Endothelial cell of umbilical vein (primary cell): ENCODE measurements at regions not wholly inside any gene's neighbourhood (a gene's known extent, or its start where the extent isn't known, plus 50 kb on each side); places are given as distances from the start of the nearest gene placed in this dataset.

Experiments used
- BruUV-seq: library from RNA; stranded (reverse); fragments of 400-500 nt; replicated peaks from 2 replicates; lab custom pipeline; 2021; lab: Mats Ljungman, UMichigan
- CTCF ChIA-PET: fragments of 300-600, 350-600 bp; sonication (Branson Sonifier 250); formaldehyde crosslinking; loops from one replicate; lab custom pipeline; 2021; ENCODE audit warnings: antibody characterized with exemption, inconsistent platforms; lab: Charles Lee
- POLR2A ChIA-PET: fragments of 300-600, 350-600 bp; sonication (Branson Sonifier 250); formaldehyde crosslinking; loops from one replicate; lab custom pipeline; 2021; ENCODE audit warnings: antibody characterized with exemption, inconsistent platforms; lab: Charles Lee
- DNase-seq: peaks from one replicate; pipeline ENCODE4 v3.0.0-alpha.2; 2011; ENCODE audit warnings: low read depth, low spot score
- FAIRE-seq: peaks from 2 replicates; lab custom pipeline; 2011; peaks lifted over from hg19 to GRCh38; lab: Jason Lieb, UNC
- H2AFZ ChIP-seq: 2 replicates; pipeline ENCODE4 v1.6.0; 2012; ENCODE audit warnings: low read depth, low read length, control low read depth, inconsistent platforms
- H3K27ac ChIP-seq: 2 replicates; pipeline ENCODE4 v1.5.1; 2011; ENCODE audit warnings: low read depth, mild to moderate bottlenecking, control low read depth, low read length, moderate library complexity; ENCODE audit not compliant: insufficient read depth
- H3K27me3 ChIP-seq, 2 experiments: 2 replicates each; pipeline versions ENCODE4 v1.6.0 to v1.6.1; 2011; ENCODE audit warnings: low read length in 2 of 2, mixed read lengths in 1 of 2; ENCODE audit not compliant: control insufficient read depth in 2 of 2, insufficient read depth in 2 of 2
- H3K36me3 ChIP-seq, 2 experiments: 2 replicates in 1 of 2; 3 replicates in 1 of 2; pipeline ENCODE4 v1.5.1; 2011; ENCODE audit warnings: low read length in 2 of 2, mild to moderate bottlenecking in 1 of 2, moderate library complexity in 1 of 2; ENCODE audit not compliant: control insufficient read depth in 2 of 2, insufficient read depth in 2 of 2; ENCODE audit errors: extremely low read depth in 1 of 2
- H3K4me1 ChIP-seq: 3 replicates; pipeline ENCODE4 v1.5.1; 2011; ENCODE audit warnings: mild to moderate bottlenecking, low read length; ENCODE audit not compliant: control insufficient read depth, insufficient read depth; ENCODE audit errors: extremely low read depth
- H3K4me2 ChIP-seq: 2 replicates; pipeline ENCODE4 v1.6.1; 2011; ENCODE audit warnings: low read length, control low read depth, mixed read lengths; ENCODE audit not compliant: insufficient read depth
- H3K4me3 ChIP-seq, 3 experiments: fragments of 200-600 bp in 1 of 3; sonication (generic), shearing (Covaris generic) in 1 of 3; replicated peaks in 1 of 3; 2 replicates each; pipeline ENCODE4 v1.5.1; 2011 to 2016; ENCODE audit warnings: control low read depth in 3 of 3, low read length in 3 of 3, mild to moderate bottlenecking in 2 of 3, inconsistent platforms in 1 of 3, low read depth in 1 of 3, moderate library complexity in 1 of 3; ENCODE audit not compliant: insufficient read depth in 1 of 3
- H3K79me2 ChIP-seq: 2 replicates; pipeline ENCODE4 v1.6.0; 2012; ENCODE audit warnings: low read length, inconsistent platforms; ENCODE audit not compliant: control insufficient read depth, insufficient read depth
- H3K9ac ChIP-seq: replicated peaks from 2 replicates; pipeline ENCODE3; 2011; ENCODE audit warnings: low read length, control low read depth; ENCODE audit not compliant: insufficient read depth; ENCODE audit errors: extremely low read depth
- H3K9me1 ChIP-seq: replicated peaks from 3 replicates; pipeline ENCODE4 v1.6.0; 2011; ENCODE audit warnings: mild to moderate bottlenecking, low read length; ENCODE audit not compliant: control insufficient read depth, insufficient read depth; ENCODE audit errors: extremely low read depth
- H3K9me3 ChIP-seq: replicated peaks from 2 replicates; pipeline ENCODE4 v1.5.1; 2012; ENCODE audit warnings: low read length, inconsistent platforms; ENCODE audit not compliant: control insufficient read depth, insufficient read depth
- H4K20me1 ChIP-seq: replicated peaks from 2 replicates; pipeline ENCODE3; 2011; ENCODE audit warnings: mild to moderate bottlenecking, low read length; ENCODE audit not compliant: control insufficient read depth, insufficient read depth; ENCODE audit errors: extremely low read depth
- CTCF ChIP-seq, 2 donors: IDR thresholded peaks; 1 replicate in 1 of 2; 2 replicates in 1 of 2; pipeline ENCODE4 v1.5.1; 2011; ENCODE audit warnings: low read length in 2 of 2, mild to moderate bottlenecking in 2 of 2, moderate library complexity in 2 of 2, control low read depth in 1 of 2, inconsistent platforms in 1 of 2, low read depth in 1 of 2; ENCODE audit not compliant: insufficient read depth in 1 of 2; ENCODE audit errors: extremely low read depth in 1 of 2
- EZH2 ChIP-seq: IDR thresholded peaks from 2 replicates; pipeline ENCODE4 v1.6.1; 2012; ENCODE audit warnings: borderline replicate concordance, low read depth, mild to moderate bottlenecking, moderate library complexity, low read length, inconsistent platforms; ENCODE audit not compliant: severe bottlenecking
- FOS ChIP-seq: IDR thresholded peaks from 2 replicates; pipeline ENCODE4 v1.6.1; 2011; ENCODE audit warnings: mild to moderate bottlenecking, low read length, moderate library complexity, borderline replicate concordance; ENCODE audit not compliant: insufficient read depth
- GATA2 ChIP-seq: IDR thresholded peaks from 2 replicates; pipeline ENCODE4 v1.7.0; 2011; ENCODE audit warnings: low read depth, mild to moderate bottlenecking, moderate library complexity, mixed read lengths, low read length; ENCODE audit not compliant: insufficient read length, insufficient read depth
- JUN ChIP-seq: IDR thresholded peaks from 2 replicates; pipeline ENCODE4 v1.6.1; 2011; ENCODE audit warnings: borderline replicate concordance, low read depth; ENCODE audit not compliant: insufficient read length, insufficient read depth
- MAX ChIP-seq: IDR thresholded peaks from 2 replicates; pipeline ENCODE4 v1.6.1; 2011; ENCODE audit not compliant: insufficient read depth, insufficient read length
- MYC ChIP-seq: IDR thresholded peaks from one replicate; pipeline ENCODE4 v1.6.1; 2011; ENCODE audit warnings: mild to moderate bottlenecking, low read depth, low read length
- POLR2A ChIP-seq: IDR thresholded peaks from 2 replicates; pipeline ENCODE4 v1.6.1; 2012; ENCODE audit warnings: low read depth, mild to moderate bottlenecking, control low read depth, low read length
- POLR2AphosphoS5 ChIP-seq: IDR thresholded peaks from 2 replicates; pipeline ENCODE4 v1.6.1; 2012; ENCODE audit warnings: low read depth, mild to moderate bottlenecking, control low read depth, low read length, moderate library complexity; ENCODE audit not compliant: insufficient read depth
- dilution Hi-C: fragments of 300-500 bp; cut with MboI; formaldehyde crosslinking; loops from one replicate; pipeline ENCODE4 v1.15.0; 2019; ENCODE audit warnings: low sequenced_read_pairs; ENCODE audit not compliant: extremely low pct_ligation_motif_present
- intact Hi-C: fragments of 100-400 bp; cut with micrococcal nuclease; formaldehyde crosslinking; loops from one replicate; pipeline ENCODE4 v1.10.0; 2022

- DNase-seq, result no peak
- Histone ChIP-seq H3K27me3 (peaks cover 17 to 20% of the 10 kb centered on the region in 2 experiments), H3K9me3 (no peaks in the 10 kb centered on the region), H3K4me2 (no peak overlapping the region), H3K4me3 (no peak overlapping the region), H2AFZ (no peak overlapping the region), H3K9ac (no peak overlapping the region), H3K27ac (no peak overlapping the region), H3K9me1 (no peaks in the 10 kb centered on the region), H3K4me1 (no peaks in the 10 kb centered on the region), H3K36me3 (no peaks in the 10 kb centered on the region), H4K20me1 (no peaks in the 10 kb centered on the region), H3K79me2 (no peaks in the 10 kb centered on the region)
- dilution Hi-C loops, result no loop called here
- FAIRE-seq, result no peak
- CTCF ChIA-PET, result interaction anchor here (2.5 to 2.8 kb wide), 2 partner anchors 7 to 13 kb away, joined by 8 to 16 read pairs; no protein-coding TSS in a partner anchor
- POLR2A ChIA-PET, result no interaction called here
- BruUV-seq, result no TSS peak
- TF ChIP-seq EZH2 (no peak), POLR2AphosphoS5 (no peak), FOS (no peak), POLR2A (no peak), JUN (no peak), MAX (no peak), GATA2 (no peak), CTCF (IDR thresholded peaks at IDR 0.05; ENCODE audit: extremely low read depth in 1 of 2, insufficient read depth in 1 of 2, low read depth in 1 of 2, low read length in 2 of 2) (no peak), MYC (no peak)
- intact Hi-C loops, result no loop called here
Observed at GRCh38 chr11:12591706-12592105, 82.5 kb upstream of the TEAD1 start.
